ENCODE measurements at regions not wholly inside any gene's neighbourhood (a gene's known extent, or its start where the extent isn't known, plus 50 kb on each side); places are given as distances from the start of the nearest gene placed in this dataset.

DNA sequence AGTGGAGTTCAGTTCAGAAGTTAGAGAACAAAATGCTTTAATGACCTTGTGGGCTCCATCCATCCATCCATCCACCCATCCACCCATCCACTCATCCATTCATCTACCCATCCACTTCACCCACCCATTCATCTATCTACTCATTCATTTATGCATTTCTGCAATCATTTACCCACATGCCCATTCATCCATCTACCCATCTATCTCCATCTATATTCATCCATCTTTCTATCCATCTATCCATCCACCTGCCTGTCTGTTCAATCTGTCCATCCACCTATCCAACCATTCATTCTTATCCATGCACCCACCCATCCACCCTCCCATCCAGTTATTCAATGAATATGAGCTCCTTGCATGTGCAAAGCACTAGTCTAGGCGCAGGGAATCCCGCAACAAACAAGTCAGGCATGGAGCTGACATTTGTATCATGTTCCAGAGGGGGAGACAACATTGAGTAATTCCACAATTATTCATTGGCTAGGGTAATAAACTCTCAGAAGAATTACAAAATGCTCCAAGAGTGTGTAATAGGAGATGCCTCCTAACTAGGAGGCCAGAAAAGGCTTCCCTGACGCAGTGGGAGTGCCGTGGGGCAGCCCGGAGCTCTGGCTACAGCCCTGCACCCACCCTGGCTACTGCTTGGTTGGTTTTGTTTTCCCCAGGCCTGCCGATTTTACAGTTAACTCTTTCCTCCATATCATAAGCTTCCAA is 211.2 kb downstream of the NXNL2 start:
- Histone ChIP-seq H3F3A (ENCODE audit: insufficient read depth) (no peaks in the 10 kb centered on the region), H3K79me2 (ENCODE audit: insufficient read depth, low read length) (no peaks in the 10 kb centered on the region), H3K36me3 (ENCODE audit: low read length) (no peaks in the 10 kb centered on the region), H3K9ac (ENCODE audit: low read length) (no peak overlapping the region), H3K4me3 (ENCODE audit: insufficient read depth, low read length, poor library complexity, severe bottlenecking) (no peak overlapping the region), H2AFZ (ENCODE audit: low read depth, low read length, severe bottlenecking) (no peak overlapping the region), H4K20me1 (ENCODE audit: low read depth, low read length) (no peaks in the 10 kb centered on the region), H3K27me3 (ENCODE audit: low read length) (no peaks in the 10 kb centered on the region), H3K4me2 (ENCODE audit: low read depth, low read length, poor library complexity, severe bottlenecking) (no peak overlapping the region), H3K9me3 (ENCODE audit: insufficient read depth, low read length) (no peaks in the 10 kb centered on the region), H3K9me2 (replicated peaks; ENCODE audit: insufficient read depth, low read length) (no peaks in the 10 kb centered on the region), H3K27ac (ENCODE audit: low read depth, low read length) (no peak overlapping the region)
- TF ChIP-seq EZH2phosphoT487 (conservative IDR thresholded peaks at IDR 0.05; ENCODE audit: low read length) = no peak
- TF ChIP-seq, protein P1, sequence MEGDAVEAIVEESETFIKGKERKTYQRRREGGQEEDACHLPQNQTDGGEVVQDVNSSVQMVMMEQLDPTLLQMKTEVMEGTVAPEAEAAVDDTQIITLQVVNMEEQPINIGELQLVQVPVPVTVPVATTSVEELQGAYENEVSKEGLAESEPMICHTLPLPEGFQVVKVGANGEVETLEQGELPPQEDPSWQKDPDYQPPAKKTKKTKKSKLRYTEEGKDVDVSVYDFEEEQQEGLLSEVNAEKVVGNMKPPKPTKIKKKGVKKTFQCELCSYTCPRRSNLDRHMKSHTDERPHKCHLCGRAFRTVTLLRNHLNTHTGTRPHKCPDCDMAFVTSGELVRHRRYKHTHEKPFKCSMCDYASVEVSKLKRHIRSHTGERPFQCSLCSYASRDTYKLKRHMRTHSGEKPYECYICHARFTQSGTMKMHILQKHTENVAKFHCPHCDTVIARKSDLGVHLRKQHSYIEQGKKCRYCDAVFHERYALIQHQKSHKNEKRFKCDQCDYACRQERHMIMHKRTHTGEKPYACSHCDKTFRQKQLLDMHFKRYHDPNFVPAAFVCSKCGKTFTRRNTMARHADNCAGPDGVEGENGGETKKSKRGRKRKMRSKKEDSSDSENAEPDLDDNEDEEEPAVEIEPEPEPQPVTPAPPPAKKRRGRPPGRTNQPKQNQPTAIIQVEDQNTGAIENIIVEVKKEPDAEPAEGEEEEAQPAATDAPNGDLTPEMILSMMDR (IDR thresholded peaks at IDR 0.05; ENCODE audit: insufficient read depth, low read length, poor library complexity, severe bottlenecking) = no peak

DNA sequence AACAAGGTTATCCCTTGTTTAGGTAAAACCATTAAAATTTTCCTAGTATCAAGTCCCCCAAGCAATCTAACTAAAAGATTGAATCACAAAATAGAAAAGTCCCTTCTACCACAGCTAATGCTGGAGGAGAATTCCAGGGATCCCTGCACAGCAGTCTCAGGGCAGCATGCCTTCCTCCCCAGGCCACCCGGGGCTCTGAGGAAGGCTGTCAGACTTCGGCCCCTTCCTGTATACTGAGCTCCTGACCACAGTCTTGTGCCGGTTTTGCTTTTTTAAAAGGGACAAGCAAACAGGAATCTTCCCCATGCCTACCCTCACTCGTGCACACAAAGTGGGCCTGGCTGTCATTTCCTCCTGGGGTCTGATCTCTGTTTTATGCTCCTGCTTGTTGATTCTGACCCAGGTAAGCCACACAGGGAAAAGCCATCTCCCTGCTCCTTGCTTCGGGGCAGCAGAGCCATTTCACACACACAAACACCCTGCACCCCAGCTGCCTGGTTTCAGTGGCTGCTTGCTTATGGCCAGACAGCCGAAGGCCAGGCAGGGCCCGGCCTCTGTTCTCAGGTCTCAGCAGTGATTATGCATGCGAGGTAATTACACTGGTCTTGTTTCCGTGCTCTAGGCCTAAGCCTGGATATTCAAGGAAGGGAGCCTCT is 211.9 kb downstream of the NXNL2 start:
- Histone ChIP-seq H3F3A (ENCODE audit: insufficient read depth) (no peaks in the 10 kb centered on the region), H3K36me3 (ENCODE audit: low read length) (no peaks in the 10 kb centered on the region), H3K79me2 (ENCODE audit: insufficient read depth, low read length) (no peaks in the 10 kb centered on the region), H3K9me2 (replicated peaks; ENCODE audit: insufficient read depth, low read length) (no peaks in the 10 kb centered on the region), H3K27me3 (ENCODE audit: low read length) (no peaks in the 10 kb centered on the region), H3K27ac (ENCODE audit: low read depth, low read length) (no peak overlapping the region), H2AFZ (ENCODE audit: low read depth, low read length, severe bottlenecking) (no peak overlapping the region), H3K9ac (ENCODE audit: low read length) (no peak overlapping the region), H3K4me2 (ENCODE audit: low read depth, low read length, poor library complexity, severe bottlenecking) (no peak overlapping the region), H4K20me1 (ENCODE audit: low read depth, low read length) (no peaks in the 10 kb centered on the region), H3K9me3 (ENCODE audit: insufficient read depth, low read length) (no peaks in the 10 kb centered on the region), H3K4me3 (ENCODE audit: insufficient read depth, low read length, poor library complexity, severe bottlenecking) (no peak overlapping the region)
- TF ChIP-seq, protein P1 (IDR thresholded peaks at IDR 0.05; ENCODE audit: insufficient read depth, low read length, poor library complexity, severe bottlenecking) = no peak
- no peak for TF ChIP-seq EZH2phosphoT487 (conservative IDR thresholded peaks at IDR 0.05; ENCODE audit: low read length)

DNA sequence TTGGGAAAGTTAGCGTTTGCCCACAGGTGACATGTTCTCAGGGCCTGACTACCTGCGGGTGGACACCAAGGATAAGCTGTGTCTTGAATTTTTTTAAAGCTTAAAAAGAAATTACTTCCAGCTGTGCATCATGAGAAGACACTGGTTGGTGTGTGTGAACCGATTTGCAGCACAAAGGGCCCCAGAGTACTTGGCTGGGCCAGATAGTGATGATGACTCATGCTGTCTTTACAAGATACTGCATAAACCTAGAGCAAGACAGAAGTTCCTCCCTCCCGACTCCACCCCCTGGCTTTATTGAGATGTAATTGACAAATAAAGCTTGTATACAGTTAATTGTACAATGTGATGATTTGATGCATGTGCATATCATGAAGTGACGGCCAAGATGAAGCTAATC is 212.8 kb downstream of the NXNL2 start:
- H2AFZ ChIP-seq (ENCODE audit: low read depth, low read length, severe bottlenecking) = no peak overlapping the region
- H3K9ac ChIP-seq (ENCODE audit: low read length) = no peak overlapping the region
- TF ChIP-seq, protein P1 (IDR thresholded peaks at IDR 0.05; ENCODE audit: insufficient read depth, low read length, poor library complexity, severe bottlenecking) = no peak
- no peak for TF ChIP-seq EZH2phosphoT487 (conservative IDR thresholded peaks at IDR 0.05; ENCODE audit: low read length)
- no peaks in the 10 kb centered on the region for H3K27me3 ChIP-seq (ENCODE audit: low read length)
- no peaks in the 10 kb centered on the region for H3K36me3 ChIP-seq (ENCODE audit: low read length)
- no peak overlapping the region for H3K27ac ChIP-seq (ENCODE audit: low read depth, low read length)
- H3F3A ChIP-seq (ENCODE audit: insufficient read depth) = no peaks in the 10 kb centered on the region
- no peak overlapping the region for H3K4me2 ChIP-seq (ENCODE audit: low read depth, low read length, poor library complexity, severe bottlenecking)
- no peaks in the 10 kb centered on the region for H3K79me2 ChIP-seq (ENCODE audit: insufficient read depth, low read length)
- H3K4me3 ChIP-seq (ENCODE audit: insufficient read depth, low read length, poor library complexity, severe bottlenecking) = no peak overlapping the region
- H3K9me3 ChIP-seq (ENCODE audit: insufficient read depth, low read length) = no peaks in the 10 kb centered on the region
- H3K9me2 ChIP-seq (replicated peaks; ENCODE audit: insufficient read depth, low read length) = no peaks in the 10 kb centered on the region
- no peaks in the 10 kb centered on the region for H4K20me1 ChIP-seq (ENCODE audit: low read depth, low read length)

Data from SU-DHL-6 (cell line).